GM19043 (cell line): ENCODE measurements at regions not wholly inside any gene's neighbourhood (a gene's known extent, or its start where the extent isn't known, plus 50 kb on each side); places are given as distances from the start of the nearest gene placed in this dataset.

Source experiments
- ATAC-seq: cut with Tn5 transposase; IDR thresholded peaks from one replicate; pipeline ENCODE4 v1.9.1; 2021; ENCODE audit warnings: low read depth; ENCODE audit not compliant: unreplicated experiment

DNA sequence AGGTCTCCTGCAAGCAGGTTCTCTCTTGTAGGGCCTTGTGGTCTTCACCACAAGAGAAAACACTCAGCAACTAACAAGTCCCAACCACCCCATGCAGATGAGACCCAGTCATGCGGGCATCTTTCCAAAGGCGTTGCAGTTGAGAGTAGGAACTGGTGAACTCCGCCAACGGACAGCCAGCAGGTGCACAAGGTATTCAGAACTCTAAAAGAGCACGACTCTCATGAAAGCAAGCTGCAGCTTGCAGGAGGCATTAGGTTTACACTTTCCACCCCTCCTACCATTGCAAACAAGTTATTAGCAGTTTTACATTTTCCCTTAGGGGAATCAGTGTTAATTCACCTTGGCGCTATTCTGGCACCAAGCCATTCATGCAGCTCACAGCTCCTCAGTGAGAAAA, 173.4 kb upstream of the KIT start:
- ATAC-seq, result no peak

DNA sequence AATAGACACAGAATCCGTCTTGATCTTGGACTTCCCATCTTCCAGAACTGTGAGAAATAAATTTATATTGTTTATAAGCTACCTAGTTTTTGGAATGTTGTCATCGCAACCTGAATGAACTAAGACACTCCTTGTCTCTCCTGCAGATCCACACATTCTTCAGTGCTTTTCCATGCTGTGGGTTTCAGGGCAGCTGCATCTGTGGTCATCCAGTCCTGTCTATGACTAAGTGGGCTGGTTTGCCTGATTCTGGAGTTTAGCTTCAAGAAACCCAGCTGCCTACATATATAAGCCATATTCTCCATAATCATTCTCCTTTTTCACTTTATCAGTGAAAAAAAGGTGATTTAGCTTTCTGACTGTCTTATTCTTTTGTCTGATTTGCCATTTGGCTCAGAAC, 170.3 kb upstream of the KIT start:
- ATAC-seq, result no peak

GRCh38 chr4:54493862-54494261, 163.9 kb upstream of the KIT start:
- no peak for ATAC-seq

GRCh38 chr4:54495091-54495490, 162.7 kb upstream of the KIT start:
- ATAC-seq, result no peak

DNA sequence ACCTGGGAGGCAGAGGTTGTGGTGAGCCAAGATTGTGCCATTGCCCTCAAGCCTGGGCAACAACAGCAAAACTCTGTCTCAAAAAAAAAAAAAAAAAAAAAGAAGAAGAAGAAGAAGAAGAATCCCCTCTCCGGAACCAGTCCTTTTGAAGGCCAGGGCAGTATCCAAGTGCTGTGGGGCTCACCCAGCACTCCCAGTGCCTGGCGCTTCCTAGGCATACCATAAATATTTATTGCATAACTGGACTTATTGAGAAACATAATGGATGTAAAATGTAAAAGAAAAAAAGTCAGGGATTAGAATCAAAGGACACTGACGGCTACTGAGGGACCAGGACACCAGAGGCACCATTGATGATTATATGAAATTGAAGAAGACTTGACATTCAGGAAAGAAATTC, 162.1 kb upstream of the KIT start:
- no peak for ATAC-seq

GRCh38 chr4:54496412-54496811, 161.3 kb upstream of the KIT start:
- ATAC-seq, result no peak

GRCh38 chr4:54497947-54498346, 159.8 kb upstream of the KIT start:
- no peak for ATAC-seq

- ATAC-seq, result no peak
Observed at GRCh38 chr4:54498661-54499111, 159.1 kb upstream of the KIT start.

DNA sequence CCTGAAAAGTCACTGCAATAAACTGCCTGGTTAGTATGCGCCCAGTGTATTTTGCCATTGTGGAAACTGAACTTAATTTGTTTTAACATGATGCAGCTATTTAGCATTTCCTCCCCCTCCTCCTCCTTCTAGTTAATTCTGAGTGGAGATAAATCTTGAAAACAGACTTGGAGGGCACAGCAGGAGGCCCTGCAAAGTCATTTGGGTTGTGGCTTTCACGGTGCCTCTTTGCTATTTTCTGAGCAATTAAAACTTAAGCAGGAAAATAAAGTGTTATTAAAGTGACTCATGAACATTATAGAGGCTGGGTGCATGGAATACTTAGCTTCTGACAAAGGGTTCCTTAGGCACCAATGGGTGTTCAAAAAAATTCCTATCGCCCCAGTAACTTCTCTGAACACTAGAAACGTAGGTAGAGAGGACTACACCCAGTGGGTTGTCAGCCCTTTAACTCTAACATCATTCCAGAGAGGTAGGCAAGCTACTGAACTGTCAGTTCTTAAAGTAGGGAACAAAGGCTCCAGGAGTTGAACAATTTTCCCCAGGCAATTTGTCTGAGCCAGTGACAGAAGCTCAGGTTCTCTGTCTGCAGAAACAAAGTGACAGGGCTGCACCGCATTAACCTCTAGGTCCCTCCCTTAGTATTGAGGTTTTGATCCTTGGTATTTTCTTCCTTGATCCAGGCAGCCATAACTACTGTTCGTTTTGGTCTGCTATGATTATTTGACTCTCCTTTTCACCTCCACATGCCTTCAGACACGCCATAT, 158.3 kb upstream of the KIT start:
- no peak for ATAC-seq

- ATAC-seq, result no peak
Observed at GRCh38 chr4:54505362-54505761, 152.4 kb upstream of the KIT start.

- ATAC-seq, result no peak
Observed at GRCh38 chr4:54505996-54506395, 151.8 kb upstream of the KIT start.

GRCh38 chr4:54509057-54509456, 148.7 kb upstream of the KIT start:
- no peak for ATAC-seq

DNA sequence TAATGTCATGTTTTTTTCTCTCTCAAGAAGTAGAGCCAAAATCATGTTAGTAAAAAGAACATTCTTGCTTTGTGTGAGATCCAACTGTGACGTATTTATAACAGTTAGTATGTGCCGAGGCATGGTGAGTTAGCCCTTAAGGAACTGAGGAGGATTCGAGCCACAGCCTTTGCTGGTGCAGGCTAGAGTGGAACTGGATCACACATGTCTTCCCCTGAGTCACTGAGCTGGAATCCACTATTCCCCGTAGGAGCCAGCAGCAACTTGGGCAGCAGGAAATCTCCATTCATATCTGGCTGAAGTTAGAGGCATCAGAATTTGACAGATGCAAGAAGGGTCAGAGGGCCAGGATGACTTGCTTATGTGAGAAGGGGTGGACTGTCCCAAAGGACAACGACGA, 144.6 kb upstream of the KIT start:
- no peak for ATAC-seq

- ATAC-seq, result no peak
Observed at GRCh38 chr4:54513741-54514140, 144.0 kb upstream of the KIT start.

DNA sequence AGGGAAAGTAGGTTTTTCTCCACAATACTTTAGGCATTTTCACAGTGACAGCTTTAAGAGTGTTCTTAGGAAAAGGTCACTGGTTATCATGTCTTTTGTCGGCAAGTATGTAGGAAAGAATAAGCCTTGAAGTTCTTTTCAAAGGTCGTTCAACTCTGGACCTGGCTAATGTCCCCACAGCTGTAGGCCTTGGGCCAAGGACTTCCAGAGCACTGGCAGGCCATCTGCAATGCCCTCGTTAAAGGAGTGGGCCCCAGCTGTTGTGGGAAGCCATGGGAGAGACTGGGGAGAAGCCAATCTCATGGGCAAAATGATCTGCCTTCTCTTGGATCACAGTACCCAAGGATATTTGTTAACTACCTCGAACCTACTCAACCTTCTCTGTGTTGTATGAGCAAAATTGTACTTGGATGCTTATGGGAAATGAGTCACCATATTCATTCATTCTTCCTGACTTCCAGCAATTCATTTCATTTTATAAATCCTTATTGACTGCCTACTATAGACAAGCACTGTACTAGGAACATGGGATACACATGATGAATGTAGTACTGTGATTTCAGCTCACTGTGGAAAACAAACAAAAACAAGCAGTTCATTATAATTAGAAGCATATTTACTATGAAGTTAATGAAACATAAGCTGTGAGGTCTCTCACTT, 141.1 kb upstream of the KIT start:
- ATAC-seq, result no peak

- no peak for ATAC-seq
Observed at GRCh38 chr4:54517781-54518444, 139.8 kb upstream of the KIT start.

GRCh38 chr4:54525602-54526001, 132.2 kb upstream of the KIT start:
- no peak for ATAC-seq

DNA sequence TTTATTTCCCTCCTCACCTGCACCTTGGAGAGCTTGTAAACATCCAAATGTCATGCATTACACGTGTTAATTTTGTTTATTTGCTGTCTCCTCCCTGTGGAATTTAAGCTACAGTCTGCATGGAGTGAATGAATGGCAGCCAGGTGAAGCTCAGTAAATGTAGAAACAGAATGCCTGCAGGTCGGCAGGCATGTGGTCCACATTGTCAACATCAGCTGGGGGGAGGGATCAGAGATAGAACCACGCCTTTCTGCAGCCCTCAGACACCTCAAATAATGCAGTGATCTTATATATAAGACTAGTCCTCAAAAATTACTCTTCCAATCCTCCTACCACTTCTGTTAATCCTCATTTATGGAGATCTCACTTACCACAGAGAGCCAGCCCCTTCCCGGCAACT, 131.2 kb upstream of the KIT start:
- no peak for ATAC-seq

GRCh38 chr4:54527532-54527931, 130.2 kb upstream of the KIT start:
- ATAC-seq, result no peak

DNA sequence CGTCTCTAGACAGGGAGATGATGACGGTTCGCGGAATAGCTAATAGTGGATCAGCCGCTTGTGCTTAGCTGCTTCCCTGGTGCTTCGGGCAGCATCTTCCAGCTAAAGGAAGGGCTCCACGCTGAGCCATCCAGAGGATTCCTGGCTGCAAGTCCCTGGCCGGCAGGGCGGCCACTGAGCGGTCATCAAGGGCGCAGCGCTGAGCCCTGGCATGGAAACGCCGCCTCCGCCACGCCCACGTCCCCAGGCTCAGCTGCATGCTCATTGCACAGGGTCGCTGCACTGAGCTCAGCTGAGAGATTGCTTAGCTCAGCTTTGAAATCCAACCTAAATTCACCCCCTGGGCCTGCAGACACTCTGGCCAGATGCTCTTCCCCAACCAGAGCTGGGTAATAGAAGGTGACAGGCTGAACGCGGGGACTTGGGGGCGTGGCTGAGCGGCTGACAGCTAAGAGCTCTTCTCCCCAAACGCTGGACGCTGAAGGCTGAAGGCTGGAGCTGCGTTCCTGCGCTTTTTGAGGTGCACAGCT, 118.2 kb upstream of the KIT start:
- no peak for ATAC-seq

DNA sequence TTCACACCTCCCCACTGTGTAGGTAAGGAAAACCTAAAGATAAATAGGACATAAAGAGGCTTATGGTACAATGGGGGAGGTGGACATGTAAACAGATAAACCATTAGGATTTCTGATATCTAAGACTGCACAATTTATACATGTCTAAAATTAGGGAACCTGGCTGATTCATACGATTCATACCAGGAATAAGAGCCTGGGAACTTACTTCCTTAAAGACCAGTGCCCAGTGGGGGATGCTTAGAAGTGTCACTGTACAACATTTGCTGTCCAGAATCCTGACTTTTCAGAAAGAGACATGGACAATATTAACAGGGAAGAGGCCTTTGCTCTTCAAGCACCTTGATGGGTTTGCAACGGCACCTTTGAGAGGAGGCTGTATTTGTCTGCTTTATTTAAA, 116.8 kb upstream of the KIT start:
- no peak for ATAC-seq
